ENCODE measurements at regions not wholly inside any gene's neighbourhood (a gene's known extent, or its start where the extent isn't known, plus 50 kb on each side); places are given as distances from the start of the nearest gene placed in this dataset.

DNA sequence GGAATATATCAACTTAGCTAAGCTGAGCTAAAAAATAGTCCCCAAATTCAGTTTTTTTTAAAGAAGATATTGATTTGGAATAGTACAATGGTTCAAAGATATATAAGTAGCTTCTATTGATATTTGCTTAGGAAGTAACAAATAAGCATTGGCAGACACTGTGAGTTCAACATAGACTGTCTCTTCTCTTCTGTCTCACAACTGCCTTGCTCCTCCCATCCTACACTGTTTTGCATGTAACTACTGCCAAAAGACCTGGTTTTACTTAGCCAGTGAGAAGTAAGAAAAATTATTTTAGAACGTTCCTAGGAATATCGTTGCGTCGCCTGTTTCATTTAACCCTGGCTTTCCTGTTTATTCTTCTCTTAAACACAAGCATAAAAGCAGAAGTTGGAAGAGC, 859.0 kb upstream of the SPRY2 start:
- no peak for ATAC-seq

DNA sequence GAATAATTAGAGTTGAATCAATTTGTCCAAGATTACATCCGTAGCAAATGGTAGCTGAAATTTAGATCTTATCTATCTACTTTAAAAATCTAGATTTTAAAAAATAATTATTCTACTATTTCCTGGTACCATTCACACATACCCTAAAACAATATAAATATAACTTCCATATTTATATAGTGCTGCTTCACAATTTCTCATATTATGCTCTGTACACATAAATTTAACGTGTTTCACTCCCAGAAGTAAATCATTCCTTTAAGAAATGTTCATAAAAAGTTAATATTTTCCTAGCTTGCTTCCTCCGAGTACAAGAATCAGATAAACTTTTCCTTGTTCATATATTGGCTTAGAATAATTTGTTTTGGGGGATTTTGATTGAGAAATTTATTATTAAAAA, 857.0 kb upstream of the SPRY2 start:
- DNase-seq (no peak), ATAC-seq (peak; percentile 85)
- Histone ChIP-seq H3K4me3 (no peak overlapping the region), H3K4me1 (ENCODE audit: low read depth) (no peaks in the 10 kb centered on the region), H3K36me3 (ENCODE audit: low read depth) (no peaks in the 10 kb centered on the region), H3K9me3 (peaks cover 14% of the 10 kb centered on the region)
- TF ChIP-seq CTCF (IDR thresholded peaks at IDR 0.05) = no peak
- intact Hi-C loops (cut with DNase I, micrococcal nuclease) = no loop called here

More for the DNA sequence above, 859.0 kb upstream of the SPRY2 start:
- Histone ChIP-seq H3K9me3 (peaks cover under 1% of the 10 kb centered on the region), H3K4me3 (no peak overlapping the region), H3K4me1 (ENCODE audit: low read depth) (no peaks in the 10 kb centered on the region), H3K36me3 (ENCODE audit: low read depth) (no peaks in the 10 kb centered on the region)
- no peak for DNase-seq
- intact Hi-C loops (cut with DNase I, micrococcal nuclease) = no loop called here
- no peak for TF ChIP-seq CTCF (IDR thresholded peaks at IDR 0.05)

DNA sequence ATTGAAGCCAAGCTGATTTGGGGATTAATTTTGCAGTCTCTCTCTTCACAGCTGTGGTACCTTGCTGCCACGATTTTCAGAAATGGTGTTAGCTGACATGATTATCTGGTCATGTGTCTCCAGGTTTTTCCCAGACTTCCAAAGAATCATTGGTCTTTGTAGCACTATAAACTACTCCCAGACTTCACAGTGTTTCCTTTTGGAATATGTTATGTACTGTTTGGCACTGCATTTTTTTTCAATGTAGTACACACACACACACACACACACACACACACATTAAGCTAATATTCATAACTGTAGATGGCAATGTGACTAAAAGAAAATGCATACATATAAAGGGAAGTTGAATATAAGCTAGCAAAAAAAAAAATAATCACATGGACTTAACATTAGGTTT, 856.6 kb upstream of the SPRY2 start:
- intact Hi-C loops (cut with DNase I, micrococcal nuclease) = no loop called here
- Histone ChIP-seq H3K4me1 (ENCODE audit: low read depth) (no peaks in the 10 kb centered on the region), H3K9me3 (peaks cover 14% of the 10 kb centered on the region), H3K36me3 (ENCODE audit: low read depth) (no peaks in the 10 kb centered on the region), H3K4me3 (no peak overlapping the region)
- DNase-seq = peak in 1 of 3 donors; percentile 16
- TF ChIP-seq CTCF (IDR thresholded peaks at IDR 0.05) = no peak
- ATAC-seq = peak; percentile 67

DNA sequence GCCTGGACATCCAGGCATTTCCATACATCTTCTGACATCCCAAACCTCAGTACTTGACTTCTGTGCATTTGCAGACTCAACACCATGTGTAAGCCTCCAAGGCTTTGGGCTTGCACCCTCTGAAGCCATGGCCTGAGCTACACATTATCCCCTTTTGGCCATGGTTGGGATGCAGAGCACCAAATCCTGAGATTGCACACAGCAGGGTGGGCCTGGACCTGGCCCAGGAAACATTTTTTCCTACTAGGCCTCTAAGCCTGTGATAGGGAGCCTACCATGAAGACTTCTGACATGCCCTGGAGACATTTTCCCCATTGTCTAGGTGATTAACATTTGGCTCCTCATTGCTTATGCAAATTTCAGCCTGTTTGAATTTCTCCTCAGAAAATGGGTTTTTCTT, 853.4 kb upstream of the SPRY2 start:
- Histone ChIP-seq H3K9me3 (peaks cover 14% of the 10 kb centered on the region), H3K36me3 (ENCODE audit: low read depth) (no peaks in the 10 kb centered on the region), H3K4me1 (ENCODE audit: low read depth) (no peaks in the 10 kb centered on the region), H3K4me3 (no peak overlapping the region)
- DNase-seq (no peak), ATAC-seq (no peak)
- no peak for TF ChIP-seq CTCF (IDR thresholded peaks at IDR 0.05)
- intact Hi-C loops (cut with DNase I, micrococcal nuclease) = no loop called here

DNA sequence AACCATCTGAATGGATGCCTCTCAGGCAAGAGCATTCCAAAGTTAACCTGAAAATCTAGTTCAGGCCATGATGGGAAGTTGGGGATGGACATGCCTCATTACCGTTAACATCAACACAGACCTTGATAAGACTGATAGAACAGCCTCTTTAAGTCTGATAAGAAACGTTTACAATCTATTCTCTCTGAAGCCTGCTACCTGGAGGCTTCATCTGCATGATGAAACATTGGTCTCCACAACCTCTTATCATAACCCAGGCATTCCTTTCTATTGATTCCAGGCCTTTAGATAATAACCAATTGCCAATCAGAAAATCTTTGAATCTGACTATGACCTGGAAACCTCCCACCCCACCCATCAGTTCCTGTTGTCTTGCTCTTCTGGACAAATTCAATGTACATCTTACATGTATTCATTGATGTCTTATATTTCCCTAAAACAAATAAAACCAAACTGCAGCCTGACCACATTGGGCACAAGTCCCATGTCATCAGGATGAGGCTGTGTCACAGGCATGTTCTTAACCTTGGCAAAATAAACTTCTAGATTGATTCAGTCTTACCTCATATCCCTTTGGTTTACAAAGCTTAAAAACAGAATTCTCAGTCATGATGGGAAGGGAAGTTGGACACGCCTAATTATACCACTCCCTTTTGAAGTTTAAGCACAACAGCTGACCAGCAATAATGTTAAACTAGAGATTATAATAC, 843.8 kb upstream of the SPRY2 start:
- no peak overlapping the region for H3K4me3 ChIP-seq
- no peak for DNase-seq
- no peaks in the 10 kb centered on the region for H3K36me3 ChIP-seq (ENCODE audit: low read depth)
- intact Hi-C loops (cut with DNase I, micrococcal nuclease) = no loop called here
- ATAC-seq = no peak
- no peak for TF ChIP-seq CTCF (IDR thresholded peaks at IDR 0.05)
- H3K4me1 ChIP-seq (ENCODE audit: low read depth) = no peaks in the 10 kb centered on the region
- H3K9me3 ChIP-seq = no peaks in the 10 kb centered on the region

Data from mucosa of descending colon (tissue), 3 donors.